Ureter (tissue), 1 donor: ENCODE measurements at regions not wholly inside any gene's neighbourhood (a gene's known extent, or its start where the extent isn't known, plus 50 kb on each side); places are given as distances from the start of the nearest gene placed in this dataset.
"Not testable (repeated sequence)": the region's sequence is repeated elsewhere in the genome, so short reads cannot be mapped to it uniquely, and the experiment has no call there.

Experiments
- DNase-seq: peaks from one replicate; pipeline ENCODE4 v3.0.0-alpha.2; 2020; ENCODE audit warnings: low spot score
- donor health status: DM: yes; HTN: yes; CAD: no.

DNA sequence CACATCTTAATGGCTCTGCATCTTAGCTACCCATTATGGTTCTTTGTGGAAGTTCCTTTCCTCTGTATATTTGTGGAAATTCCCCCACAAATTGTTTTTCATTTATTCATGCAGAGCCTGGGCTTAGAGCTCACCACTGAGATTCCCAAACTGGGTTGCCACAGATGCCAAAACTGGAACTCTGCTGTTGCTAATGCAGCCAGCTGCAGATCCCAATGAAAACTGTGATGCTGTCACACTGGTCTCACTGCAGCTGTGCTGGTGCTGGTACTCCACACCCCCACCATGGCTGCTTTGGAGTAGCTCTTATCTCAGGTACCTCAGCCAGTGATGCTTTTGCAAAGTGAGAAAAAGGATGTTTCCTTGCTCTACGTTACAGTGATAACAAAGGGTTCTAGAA is 87.7 kb downstream of the DCK start:
- DNase-seq, result no peak

DNA sequence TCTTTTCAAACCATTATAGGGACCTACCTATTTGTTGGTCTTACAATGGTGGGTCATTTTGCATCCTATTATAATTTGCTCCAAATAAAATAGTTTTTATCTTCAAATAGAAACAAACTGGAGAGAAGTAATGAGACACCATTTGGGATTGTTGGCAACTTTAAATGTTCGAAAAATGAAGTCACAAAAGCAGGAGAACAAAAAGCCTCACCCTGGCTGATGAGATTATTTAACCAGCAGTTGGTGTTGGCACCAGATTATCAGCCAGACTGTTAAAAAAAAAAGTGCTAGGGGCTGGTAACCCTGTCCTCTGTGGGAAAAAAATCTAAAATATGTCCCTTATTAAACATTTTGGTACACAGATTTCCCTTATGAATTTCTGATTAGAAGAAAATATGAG is 100.3 kb downstream of the DCK start:
- no peak for DNase-seq

DNA sequence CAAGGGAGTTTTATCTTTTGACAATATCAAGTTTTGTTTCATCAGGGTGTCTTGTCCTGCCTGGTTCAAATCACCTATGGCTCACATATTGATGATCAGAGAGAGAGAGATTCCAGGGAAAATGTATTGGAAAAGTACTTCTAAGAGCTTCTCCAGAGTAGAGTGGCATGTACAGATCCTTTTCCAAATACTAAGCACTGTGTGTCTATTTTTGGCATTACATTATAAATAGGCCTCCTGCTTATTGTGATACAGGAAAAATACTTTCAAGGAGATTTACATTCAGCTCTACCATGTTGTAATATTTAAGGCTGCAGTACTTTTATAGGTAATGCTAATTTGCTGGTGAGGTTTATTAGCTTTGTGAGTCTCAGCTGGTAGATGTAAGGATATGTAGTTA is 100.8 kb downstream of the DCK start:
- no peak for DNase-seq

DNA sequence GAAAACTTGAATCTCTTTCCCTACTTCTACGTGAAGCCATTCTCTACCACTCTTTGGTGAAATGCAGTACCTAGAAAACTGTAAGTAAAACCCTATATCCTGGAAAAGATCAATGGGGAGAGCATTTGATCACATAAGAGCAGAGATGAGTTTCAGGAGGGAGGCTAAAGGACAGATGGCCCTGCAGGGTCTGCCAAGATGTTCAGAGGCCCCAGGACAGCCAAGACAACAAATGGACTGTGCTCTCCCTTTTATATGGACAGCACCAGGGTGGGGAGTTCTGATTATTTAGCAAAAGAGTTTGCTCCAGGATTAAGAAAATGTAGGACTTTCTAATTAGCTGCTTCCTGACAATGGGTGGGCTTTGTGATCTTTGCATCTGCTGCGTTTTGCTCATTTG is 101.7 kb downstream of the DCK start:
- DNase-seq, result no peak

DNA sequence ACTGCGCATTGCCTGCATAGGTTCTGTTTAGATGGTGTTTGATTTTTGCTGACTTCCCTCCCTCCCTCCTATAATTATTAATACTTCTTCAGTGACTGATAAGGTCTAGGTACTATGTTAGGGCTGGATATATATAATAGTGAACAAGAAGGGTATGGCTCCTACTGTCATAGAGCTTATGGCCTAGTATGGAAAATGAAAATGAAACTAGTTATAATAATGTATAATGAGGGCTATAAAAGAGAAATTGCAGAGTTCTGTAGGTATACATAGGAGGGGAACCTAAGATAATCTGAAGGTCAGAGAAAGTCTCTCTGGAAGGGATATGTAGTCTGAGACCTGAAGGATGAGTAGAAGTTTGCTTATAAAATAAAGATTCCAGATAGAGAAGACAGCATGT is 102.1 kb downstream of the DCK start:
- no peak for DNase-seq

DNA sequence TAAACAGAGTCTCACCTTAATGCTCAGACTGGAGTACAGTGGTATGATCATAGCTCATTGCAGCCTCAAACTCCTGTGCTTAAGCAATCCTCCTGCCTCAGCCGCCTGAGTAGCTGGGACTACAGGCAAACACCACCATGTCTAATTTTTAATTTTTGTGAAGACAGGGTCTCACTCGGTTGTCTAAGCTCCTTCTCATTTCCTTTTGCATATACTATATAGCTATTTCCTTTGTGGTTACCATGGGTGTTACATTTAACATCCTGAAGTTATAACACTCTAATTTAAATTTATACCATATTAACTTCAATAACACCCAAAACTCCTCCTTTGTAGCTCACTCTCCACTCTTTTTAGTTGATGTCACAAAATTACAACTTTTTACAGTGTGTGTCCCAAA is 114.3 kb downstream of the DCK start:
- DNase-seq, result no peak

DNA sequence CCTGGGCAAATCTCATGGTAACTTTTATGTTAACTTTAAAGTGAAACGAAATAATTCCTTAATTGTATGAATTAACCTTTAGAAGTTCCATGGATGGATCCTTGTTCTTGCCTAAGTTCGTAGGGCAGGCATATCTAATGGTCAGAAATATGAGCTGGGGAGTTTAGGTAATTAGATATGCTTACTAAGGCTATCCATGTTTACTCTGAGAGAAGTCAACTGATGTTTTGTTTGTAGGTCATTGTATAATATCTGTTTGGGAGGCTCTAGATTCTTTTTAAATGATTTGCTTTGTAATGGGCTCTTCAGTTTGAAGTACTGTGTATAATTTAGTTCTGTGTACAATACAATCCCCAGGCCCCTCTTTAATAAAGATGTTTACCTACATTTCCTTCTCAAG is 117.0 kb downstream of the DCK start:
- DNase-seq, result no peak

DNA sequence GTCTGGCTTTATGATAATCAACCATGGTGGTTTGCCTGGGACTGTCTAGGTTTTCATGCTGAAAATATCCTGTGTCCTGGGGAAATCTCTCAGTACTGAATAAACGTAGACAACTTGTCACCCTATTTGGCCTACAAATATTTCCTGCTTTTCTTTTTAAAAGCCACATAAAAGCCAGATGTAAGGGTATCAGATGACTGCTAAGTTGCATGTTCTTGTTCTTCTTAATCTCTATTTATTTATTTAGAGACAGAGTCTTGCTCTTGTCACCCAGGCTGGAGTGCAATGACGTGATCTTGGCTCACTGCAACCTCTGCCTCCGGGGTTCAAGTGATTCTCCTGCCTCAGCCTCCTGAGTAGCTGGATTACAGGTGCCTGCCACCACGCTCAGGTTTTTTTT is 117.7 kb downstream of the DCK start:
- DNase-seq, result not testable (repeated sequence)

DNA sequence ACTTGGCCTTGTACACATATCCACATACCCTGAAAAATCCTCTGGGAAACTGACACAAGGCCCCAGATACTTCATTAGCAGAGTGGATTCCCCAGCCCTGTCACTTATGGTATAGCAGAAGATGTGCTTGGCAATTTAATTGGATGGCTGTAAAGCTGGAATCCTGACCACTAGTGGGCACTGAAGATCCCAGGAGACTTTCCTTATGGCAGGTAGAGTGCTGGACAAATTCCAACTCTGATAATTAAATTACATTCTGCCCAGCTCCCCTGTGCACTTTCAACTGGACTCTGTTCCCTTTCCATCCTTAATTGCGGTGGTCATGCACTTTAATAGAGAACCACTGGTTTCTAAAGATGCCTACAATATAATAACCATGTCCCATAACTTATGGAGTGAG is 119.8 kb downstream of the DCK start:
- DNase-seq, result no peak

DNA sequence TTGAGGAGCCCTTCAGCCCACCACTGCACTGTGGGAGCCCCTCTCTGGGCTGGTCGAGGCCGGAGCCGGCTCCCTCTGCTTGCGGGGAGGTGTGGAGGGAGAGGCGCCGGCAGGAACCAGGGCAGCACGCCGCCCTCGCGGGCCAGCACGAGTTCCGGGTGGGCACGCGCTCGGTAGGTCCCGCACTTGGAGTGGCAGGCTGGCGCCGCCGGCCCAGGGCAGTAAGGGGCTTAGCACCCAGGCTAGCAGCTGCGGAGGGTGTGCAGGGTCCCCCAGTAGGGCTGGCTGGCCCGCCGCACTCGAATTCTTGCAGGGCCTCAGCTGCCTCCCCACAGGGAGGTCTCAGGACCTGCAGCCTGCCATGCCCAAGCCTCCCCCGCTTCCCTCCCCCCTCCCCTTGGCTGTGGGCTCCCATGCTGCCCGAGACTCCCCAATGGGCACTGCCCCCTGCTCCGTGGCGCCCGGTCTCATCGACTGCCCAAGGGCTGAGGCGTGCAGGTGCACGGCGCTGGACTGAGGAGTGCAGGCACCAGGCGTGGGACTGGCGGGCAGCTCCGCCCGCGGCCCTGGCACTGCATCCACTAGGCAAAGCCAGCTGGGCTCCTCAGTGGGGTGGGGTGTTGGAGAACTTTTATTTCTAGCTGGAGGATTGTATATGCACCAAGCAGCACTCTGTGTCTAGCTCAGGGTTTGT is 127.5 kb downstream of the DCK start:
- DNase-seq, result no peak

DNA sequence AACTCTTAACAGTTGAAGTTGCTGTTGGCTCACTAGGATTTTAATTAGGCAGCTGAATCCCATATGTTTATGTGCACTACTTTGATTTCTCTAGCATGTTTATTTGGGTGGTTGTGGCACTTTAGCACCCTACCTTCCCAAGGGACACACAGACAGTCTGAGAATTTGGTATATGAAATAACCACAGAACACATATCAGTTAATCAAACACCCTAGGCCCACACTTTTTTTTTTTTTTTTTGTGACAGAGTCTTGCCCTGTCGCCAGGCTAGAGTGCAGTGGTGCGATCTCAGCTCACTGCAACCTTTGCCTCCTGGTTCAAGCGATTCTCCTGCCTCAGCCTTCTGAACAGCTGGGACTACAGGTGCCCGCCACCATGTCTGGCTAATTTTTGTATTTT is 130.5 kb downstream of the DCK start:
- no peak for DNase-seq

DNA sequence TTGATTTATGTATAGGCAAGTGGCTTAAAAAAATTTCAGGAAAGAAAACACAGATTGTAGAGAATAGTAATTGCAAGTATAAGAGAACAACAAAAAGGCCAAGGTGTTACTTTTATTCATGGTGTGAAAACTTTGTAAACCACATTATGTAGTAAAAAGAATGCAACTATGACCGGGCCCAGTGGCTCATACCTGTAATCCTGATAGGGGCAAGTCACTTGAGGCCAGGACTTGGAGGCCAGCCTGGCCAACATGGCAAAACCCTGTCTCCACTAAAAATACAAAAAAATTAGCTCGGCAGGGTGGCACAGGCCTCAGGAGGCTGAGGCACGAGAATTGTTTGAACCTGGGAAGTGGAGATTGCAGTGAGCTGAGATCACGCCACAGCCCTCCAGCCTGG is 131.7 kb downstream of the DCK start:
- DNase-seq, result no peak

DNA sequence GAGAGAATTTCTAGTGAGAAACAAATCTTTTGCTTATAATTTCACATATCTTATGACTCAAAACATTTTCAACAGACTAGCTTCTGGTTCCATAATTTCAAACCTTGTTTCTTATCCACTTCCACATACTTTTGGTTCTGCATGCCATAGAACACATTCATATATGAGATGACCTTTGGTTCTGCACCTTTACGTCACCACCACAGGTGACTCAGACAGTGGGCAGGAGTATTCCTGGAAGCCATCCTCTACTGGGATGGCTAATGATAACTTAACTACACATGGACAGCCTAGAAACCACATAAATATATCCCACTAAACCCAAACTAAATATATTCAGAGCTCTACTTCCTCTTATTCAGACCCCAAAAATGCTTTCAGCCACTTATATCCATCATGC is 133.3 kb downstream of the DCK start:
- no peak for DNase-seq

DNA sequence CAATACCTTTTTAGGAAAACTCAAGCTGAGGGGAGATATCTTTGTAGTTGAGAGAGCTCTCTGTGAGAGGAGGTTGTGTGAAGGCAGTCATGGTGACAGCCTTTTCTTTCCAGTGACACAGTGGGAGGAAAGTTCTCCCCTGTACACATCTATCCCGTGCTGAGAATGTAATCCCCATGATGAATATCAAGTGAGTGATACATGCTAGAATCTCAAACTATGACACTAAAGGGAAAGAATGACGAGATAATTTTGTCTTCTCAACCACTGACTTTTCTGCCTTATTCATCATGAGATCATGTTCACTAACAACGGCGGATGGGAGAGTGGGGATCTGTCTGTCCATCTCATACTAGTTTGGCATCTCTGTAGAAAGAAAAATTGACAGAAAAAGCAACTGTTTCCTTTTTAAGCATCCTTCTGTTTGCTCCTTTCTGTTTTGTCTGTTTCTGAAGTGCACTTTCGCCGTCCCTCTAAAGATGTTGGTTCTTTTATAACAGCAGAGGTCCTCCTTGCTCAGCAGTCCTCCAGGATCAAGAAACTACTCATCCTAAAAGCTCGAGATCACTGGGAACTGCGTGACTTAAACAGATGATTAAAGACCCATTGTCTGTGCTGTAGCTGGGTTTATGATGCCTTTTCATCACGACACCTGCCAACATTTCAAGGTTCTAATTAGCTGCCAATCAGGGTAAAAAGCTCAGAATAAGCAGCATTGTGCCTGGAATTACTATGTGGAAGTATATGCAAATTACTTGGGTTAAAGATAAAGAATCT is 137.6 kb downstream of the DCK start:
- DNase-seq, result no peak

DNA sequence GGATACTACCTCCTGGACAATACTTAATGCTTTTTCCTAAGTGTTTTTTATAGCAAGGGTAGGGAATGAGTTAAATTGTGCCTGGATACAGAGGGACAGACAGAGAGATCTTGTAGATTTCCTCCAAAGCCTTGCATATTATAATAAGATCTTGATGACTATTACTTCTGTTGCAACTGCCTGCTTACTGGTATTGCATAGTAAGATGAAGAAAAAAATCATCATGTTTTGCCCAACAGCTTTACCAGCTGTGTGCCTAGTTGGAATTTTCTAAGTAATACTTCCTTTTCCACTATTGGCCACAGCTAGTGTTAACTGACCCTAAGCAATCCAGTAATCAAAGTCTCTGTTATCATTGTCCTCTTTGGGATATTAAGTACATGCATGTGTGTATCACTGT is 139.0 kb downstream of the DCK start:
- DNase-seq, result no peak

DNA sequence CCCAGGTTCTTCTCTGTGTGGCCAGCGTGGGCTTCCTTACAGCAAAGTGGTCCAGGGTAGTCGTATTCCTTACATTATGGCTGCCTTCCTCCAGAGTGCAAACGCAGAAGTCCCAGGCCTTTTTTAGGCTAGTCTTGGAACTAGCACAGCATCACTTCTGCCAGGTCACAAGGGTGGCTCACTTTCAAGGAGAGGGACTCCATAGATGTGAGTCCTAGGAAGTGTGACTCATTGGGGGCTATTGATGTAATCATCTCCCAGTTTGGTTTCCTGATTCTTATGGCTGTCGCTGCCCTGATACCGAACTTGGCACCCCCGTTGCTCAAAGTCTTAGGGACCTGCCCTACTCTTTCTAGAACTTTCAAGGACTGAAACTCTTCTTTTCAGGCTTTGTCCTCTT is 140.0 kb downstream of the DCK start:
- DNase-seq, result no peak

DNA sequence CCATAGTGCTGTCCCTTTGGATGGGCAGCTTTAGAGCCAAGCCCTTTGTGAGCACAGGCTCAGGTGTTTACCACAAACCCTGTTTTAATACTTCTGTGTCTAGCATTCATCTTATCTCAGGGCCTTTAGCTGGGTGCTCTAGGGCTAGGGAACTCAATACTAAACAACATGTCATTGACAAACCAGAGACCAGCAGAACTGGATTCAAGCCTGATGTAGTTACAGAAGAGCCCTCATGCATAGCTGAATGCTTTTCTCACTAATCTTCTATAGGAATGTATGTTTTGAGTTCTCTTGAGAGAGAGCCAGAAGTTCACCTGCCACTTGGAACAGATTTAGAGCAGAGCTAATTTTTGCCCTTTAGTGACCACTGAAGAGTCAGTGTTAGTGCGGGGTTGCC is 142.6 kb downstream of the DCK start:
- DNase-seq, result no peak

DNA sequence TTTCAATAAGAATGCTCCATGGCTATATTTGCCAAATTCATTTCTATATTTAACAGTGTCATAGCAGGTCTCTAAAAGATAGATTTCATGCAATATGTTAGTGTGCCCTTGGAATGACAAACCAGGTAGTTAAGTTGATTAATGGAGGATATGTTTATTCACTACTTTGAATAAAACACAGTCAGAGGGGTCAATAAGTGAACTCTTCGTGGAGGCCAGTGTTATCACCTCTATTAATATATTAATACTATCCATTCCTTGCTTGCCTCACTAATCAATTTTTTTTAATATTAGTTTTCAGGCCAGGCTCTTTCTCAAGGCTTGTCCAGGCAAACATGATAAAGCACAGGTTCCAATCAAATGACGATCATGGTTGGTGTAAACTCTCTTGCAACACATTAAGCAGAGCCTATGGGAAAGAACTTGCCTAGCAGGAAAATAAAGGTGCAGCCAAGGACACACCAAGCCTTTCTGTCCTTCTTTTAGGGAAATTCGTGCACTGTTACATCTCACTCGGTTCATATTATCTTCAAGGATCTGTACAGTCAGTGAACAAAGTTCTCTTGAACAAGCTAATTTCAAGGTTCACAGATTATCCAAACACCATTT is 144.7 kb downstream of the DCK start:
- no peak for DNase-seq

DNA sequence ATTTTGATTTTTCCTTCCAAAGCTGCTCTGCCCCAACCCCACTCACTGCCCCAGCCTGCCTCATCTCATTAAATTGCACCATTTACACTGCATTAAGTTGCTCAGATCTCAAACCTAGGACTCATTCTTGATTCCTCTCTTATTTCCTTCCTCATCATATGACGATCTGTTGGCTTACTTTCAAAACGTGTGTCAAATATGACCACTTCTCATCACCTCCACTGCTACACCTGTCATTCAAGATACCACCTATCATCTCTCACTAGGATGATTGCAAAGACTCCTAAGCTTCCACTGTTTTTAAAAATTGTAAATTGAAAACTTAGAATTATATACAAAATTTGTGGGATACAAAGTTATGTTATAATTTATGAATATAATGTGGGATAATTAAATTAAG is 147.1 kb downstream of the DCK start:
- no peak for DNase-seq

DNA sequence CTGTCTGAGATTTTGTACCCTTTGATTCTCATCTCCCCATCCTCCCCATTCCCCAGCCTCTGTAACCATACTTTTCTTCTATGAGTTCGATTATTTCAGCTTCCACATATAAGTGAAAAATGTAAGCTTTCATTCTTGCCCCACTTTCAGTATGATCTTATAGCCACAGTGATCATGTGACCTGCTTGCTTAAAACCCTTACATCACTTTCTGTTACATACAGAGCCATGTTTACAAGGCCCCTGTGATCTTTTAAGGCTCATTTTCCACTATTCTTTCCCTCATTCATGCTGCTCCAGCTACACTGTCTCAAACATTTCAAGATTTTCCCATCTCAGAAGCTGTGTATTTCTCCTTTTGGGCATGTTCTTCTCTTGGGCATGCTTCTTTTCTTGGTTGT is 147.7 kb downstream of the DCK start:
- DNase-seq, result no peak

DNA sequence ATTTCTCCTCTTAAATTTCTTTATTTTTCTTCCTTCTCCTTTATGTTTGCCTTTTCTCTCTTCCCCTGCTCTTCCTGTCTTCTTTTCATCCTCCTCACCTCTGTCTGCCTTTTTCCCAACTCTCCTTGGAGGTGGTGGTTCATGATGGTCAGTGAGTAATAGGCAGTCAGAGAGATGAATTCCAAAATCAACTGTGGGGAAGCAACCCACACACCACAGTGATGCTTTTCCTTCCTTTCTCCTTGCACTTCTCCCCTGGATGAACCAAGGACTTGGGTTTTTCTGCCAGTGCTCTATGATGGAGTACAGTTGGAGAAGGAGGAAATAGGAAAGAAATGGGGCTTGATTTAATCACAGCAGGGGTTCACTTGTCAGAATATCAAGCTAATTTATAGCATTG is 153.8 kb downstream of the DCK start:
- DNase-seq, result no peak

DNA sequence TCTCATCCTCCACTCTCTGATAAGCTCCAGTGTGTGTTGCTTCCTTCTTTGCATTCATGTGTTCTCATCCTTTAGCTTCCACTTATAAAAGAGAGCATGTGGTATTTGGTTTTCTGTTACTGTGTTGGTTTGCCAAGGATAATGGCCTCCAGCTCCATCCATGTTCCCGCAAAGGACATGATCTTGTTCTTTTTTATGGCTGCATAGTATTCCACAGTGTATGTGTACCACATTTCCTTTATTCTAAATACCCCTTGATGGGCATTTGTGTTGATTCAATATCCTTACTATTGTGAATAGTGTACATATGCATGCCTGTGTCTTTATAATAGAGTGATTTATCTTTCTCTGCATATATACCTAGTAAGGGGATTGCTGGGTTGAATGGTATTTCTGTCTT is 155.1 kb downstream of the DCK start:
- no peak for DNase-seq

DNA sequence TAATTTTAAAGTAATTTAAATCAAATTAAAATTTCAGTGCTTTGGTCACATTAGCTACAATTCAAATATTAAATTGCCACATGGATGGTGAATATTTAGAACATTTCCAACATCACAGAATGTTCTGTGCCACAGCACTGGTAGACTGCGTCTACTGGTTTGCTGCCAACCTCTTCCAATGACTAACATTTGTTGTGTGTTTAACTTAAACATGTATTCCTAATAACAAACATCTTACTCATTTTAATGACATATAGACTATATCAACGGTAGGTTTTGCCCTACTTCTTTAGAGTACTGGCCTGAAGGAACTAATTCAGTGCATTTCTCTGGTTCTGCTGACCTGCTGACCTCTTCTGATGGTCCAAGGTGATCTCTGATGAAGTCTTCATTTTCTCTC is 157.6 kb downstream of the DCK start:
- DNase-seq, result no peak
